ENCODE measurements at regions not wholly inside any gene's neighbourhood (a gene's known extent, or its start where the extent isn't known, plus 50 kb on each side); places are given as distances from the start of the nearest gene placed in this dataset.

GRCh38 chr12:116504438-116504837, 54.7 kb upstream of the MAP1LC3B2 start:
- no peak overlapping the region for H3K27ac Mint-ChIP-seq
- H4K20me1 ChIP-seq (ENCODE audit: control insufficient read depth, insufficient read depth, insufficient read length) = no peaks in the 10 kb centered on the region
- no peak overlapping the region for H2BK5ac ChIP-seq (ENCODE audit: insufficient read length, low read length)
- H3K4ac ChIP-seq (ENCODE audit: low read depth, low read length) = no peak overlapping the region
- no peaks in the 10 kb centered on the region; the same call in none of the 2 replicates for H3K27me3 ChIP-seq (ENCODE audit: insufficient read depth, low read length)
- H3K23me2 ChIP-seq (ENCODE audit: insufficient read length, low read depth, low read length, poor library complexity, severe bottlenecking) = peaks cover 8% of the 10 kb centered on the region
- H4K5ac ChIP-seq (ENCODE audit: insufficient read length, low read depth, low read length) = no peak overlapping the region
- H2BK12ac ChIP-seq (ENCODE audit: insufficient read length, low read depth, low read length) = no peak overlapping the region
- no peaks in the 10 kb centered on the region for H3K36me3 Mint-ChIP-seq (ENCODE audit: insufficient read depth in 1 of 3, low read depth in 3 of 3)
- no peak overlapping the region for H2BK20ac ChIP-seq (ENCODE audit: low read depth, low read length, poor library complexity, severe bottlenecking)
- H2AFZ ChIP-seq (ENCODE audit: low read length) = no peak overlapping the region
- no peak overlapping the region for H3K56ac ChIP-seq (ENCODE audit: insufficient read length, low read depth, low read length)
- WGBS (ENCODE audit: extremely low coverage, insufficient read length, low lambda C conversion rate) = no CpG with 5 or more reads among the region's 4 CpGs
- no peaks in the 10 kb centered on the region for H3K79me2 ChIP-seq (ENCODE audit: insufficient read depth, low read length)
- H3K4me2 ChIP-seq (ENCODE audit: insufficient read depth, insufficient read length, low read length) = no peak overlapping the region
- H3K4me1 ChIP-seq (ENCODE audit: insufficient read depth, low read length) = no peaks in the 10 kb centered on the region
- TF ChIP-seq CTCF (conservative IDR thresholded peaks at IDR 0.05) = no peak
- H2BK120ac ChIP-seq (ENCODE audit: low read depth, low read length, poor library complexity, severe bottlenecking) = no peak overlapping the region
- H3K9me3 ChIP-seq (ENCODE audit: control insufficient read depth, low read depth, low read length) = no peaks in the 10 kb centered on the region
- H3K9ac ChIP-seq (ENCODE audit: extremely low read depth, insufficient read length, low read length) = no peak overlapping the region
- H3K27me3 Mint-ChIP-seq (ENCODE audit: low read depth) = peaks cover 12% of the 10 kb centered on the region
- H4K8ac ChIP-seq (replicated peaks; ENCODE audit: insufficient read length, low read depth, low read length) = no peak overlapping the region
- no peak overlapping the region for H3K14ac ChIP-seq (ENCODE audit: insufficient read depth, low read length)
- no peak overlapping the region for H3K18ac ChIP-seq (ENCODE audit: insufficient read length, low read depth, low read length)
- H3K4me1 Mint-ChIP-seq = peaks cover 20 to 21% of the 10 kb centered on the region in 2 experiments
- H3K23ac ChIP-seq (ENCODE audit: insufficient read length, low read depth, low read length) = no peak overlapping the region
- no peaks in the 10 kb centered on the region; a peak in 1 of 5 replicates for H3K9me3 Mint-ChIP-seq
- H2AK5ac ChIP-seq (ENCODE audit: insufficient read length, low read length) = no peak overlapping the region
- no peak overlapping the region for H3T11ph ChIP-seq (ENCODE audit: low read length)
- no peak overlapping the region for H3K27ac ChIP-seq (ENCODE audit: insufficient read length, low read depth, low read length)
- H3K4me3 Mint-ChIP-seq = no peak overlapping the region
- H3K79me1 ChIP-seq (ENCODE audit: insufficient read depth, low read depth, low read length, poor library complexity, severe bottlenecking) = no peaks in the 10 kb centered on the region
- no peak overlapping the region for H4K91ac ChIP-seq (ENCODE audit: insufficient read length, low read depth, low read length)
- no peak overlapping the region for H2BK15ac ChIP-seq (ENCODE audit: low read depth, low read length)
- no peak for DNase-seq
